HCT116 (cell line): ENCODE measurements at regions not wholly inside any gene's neighbourhood (a gene's known extent, or its start where the extent isn't known, plus 50 kb on each side); places are given as distances from the start of the nearest gene placed in this dataset.

Experiments used
- ATAC-seq: fragments of 200-7000 bp; cut with Tn5 transposase; 2 replicates; pipeline ENCODE4 v1.9.1; 2020; ENCODE audit warnings: mild to moderate bottlenecking, moderate library complexity
- BruUV-seq: library from RNA; stranded (reverse); fragments of 400-500 nt; replicated peaks from 2 replicates; lab custom pipeline; 2021; lab: Mats Ljungman, UMichigan
- CTCF ChIA-PET: fragments of 300-600 bp; sonication (Branson Sonifier 250); formaldehyde crosslinking; loops from one replicate; lab custom pipeline; 2021; ENCODE audit warnings: antibody characterized with exemption; lab: Charles Lee
- POLR2A ChIA-PET: fragments of 300-600, 350-600 bp; sonication (Branson Sonifier 250); formaldehyde crosslinking; loops from one replicate; lab custom pipeline; 2021; ENCODE audit warnings: antibody characterized with exemption; lab: Charles Lee
- RAD21 ChIA-PET, 2 experiments: fragments of 300-600 bp; sonication (Branson Sonifier 250); formaldehyde crosslinking; loops; one replicate each; lab custom pipeline; 2023; ENCODE audit warnings: low total read pairs in 2 of 2; ENCODE audit not compliant: uncharacterized antibody in 2 of 2, unreplicated experiment in 2 of 2, low non-redundant PET in 1 of 2; lab: Charles Lee
- DNase-seq: peaks from one replicate; pipeline ENCODE4 v3.0.0-alpha.2; 2010; ENCODE audit warnings: low read depth, low spot score
- H2AFZ ChIP-seq: fragments of 200-600 bp; shearing (Covaris generic), sonication (generic); 2 replicates; pipeline ENCODE4 v1.6.1; 2017; ENCODE audit warnings: low read depth, mixed run types, mixed read lengths, antibody characterized with exemption, low read length; ENCODE audit not compliant: poor library complexity, severe bottlenecking
- H3K27ac ChIP-seq: 2 replicates; pipeline ENCODE4 v1.5.1; 2012; ENCODE audit warnings: low read depth, low read length
- H3K27me3 ChIP-seq: fragments of 200-600 bp; sonication (generic); 2 replicates; pipeline ENCODE4 v1.6.1; 2016; ENCODE audit warnings: mixed run types, low read length, mixed read lengths; ENCODE audit not compliant: insufficient read depth
- H3K36me3 ChIP-seq, 2 experiments: fragments of 200-500 bp in 1 of 2; fragments of 200-600 bp in 1 of 2; sonication (Bioruptor generic) in 1 of 2; sonication (generic) in 1 of 2; 2 replicates each; pipeline versions ENCODE4 v1.5.1 to v1.6.1; 2014 to 2016; ENCODE audit warnings: low read length in 2 of 2, inconsistent platforms in 1 of 2, mixed read lengths in 1 of 2, mixed run types in 1 of 2; ENCODE audit not compliant: insufficient read depth in 2 of 2, control insufficient read depth in 1 of 2
- H3K4me1 ChIP-seq, 2 experiments: fragments of 200-600 bp in 1 of 2; sonication (generic) in 1 of 2; 2 replicates each; pipeline versions ENCODE4 v1.5.1 to v1.6.1; 2012 to 2017; ENCODE audit warnings: low read length in 2 of 2, inconsistent platforms in 1 of 2, mild to moderate bottlenecking in 1 of 2, mixed read lengths in 1 of 2, mixed run types in 1 of 2, moderate library complexity in 1 of 2; ENCODE audit not compliant: insufficient read depth in 2 of 2, control insufficient read depth in 1 of 2
- H3K4me2 ChIP-seq: fragments of 200-600 bp; sonication (generic); 2 replicates; pipeline ENCODE4 v1.6.1; 2017; ENCODE audit warnings: mixed run types, low read length, mixed read lengths
- H3K4me3 ChIP-seq, 2 experiments: fragments of 200-600 bp in 1 of 2; sonication (generic) in 1 of 2; replicated peaks in 1 of 2; 2 replicates each; pipeline ENCODE4 v1.5.1; 2011 to 2016; ENCODE audit warnings: low read length in 2 of 2, control low read depth in 1 of 2, low read depth in 1 of 2, mild to moderate bottlenecking in 1 of 2, mixed read lengths in 1 of 2, mixed run types in 1 of 2
- H3K79me2 ChIP-seq: fragments of 200-600 bp; sonication (generic); 2 replicates; pipeline ENCODE4 v1.6.1; 2017; ENCODE audit warnings: mild to moderate bottlenecking, mixed run types, low read length, moderate library complexity, mixed read lengths; ENCODE audit not compliant: insufficient read depth
- H3K9ac ChIP-seq: fragments of 200-600 bp; sonication (generic); 2 replicates; pipeline ENCODE4 v1.6.1; 2016; ENCODE audit warnings: low read length, mixed read lengths
- H3K9me2 ChIP-seq: fragments of 200-600 bp; sonication (generic), shearing (Covaris generic); 2 replicates; pipeline ENCODE4 v1.6.1; 2017; ENCODE audit warnings: mixed run types, mild to moderate bottlenecking, moderate library complexity; ENCODE audit not compliant: insufficient read depth
- H3K9me3 ChIP-seq, 2 experiments: fragments of 200-500 bp in 1 of 2; fragments of 200-600 bp in 1 of 2; sonication (Bioruptor generic) in 1 of 2; sonication (generic) in 1 of 2; 2 replicates each; pipeline ENCODE4 v1.6.1; 2014 to 2017; ENCODE audit warnings: low read length in 2 of 2, mixed read lengths in 2 of 2, inconsistent platforms in 1 of 2, low read depth in 1 of 2, mild to moderate bottlenecking in 1 of 2, mixed run types in 1 of 2, moderate library complexity in 1 of 2; ENCODE audit not compliant: control insufficient read depth in 1 of 2, insufficient read depth in 1 of 2
- H4K20me1 ChIP-seq: fragments of 200-600 bp; sonication (generic), shearing (Covaris generic); 2 replicates; pipeline ENCODE4 v1.6.1; 2017; ENCODE audit warnings: mixed run types, mild to moderate bottlenecking, moderate library complexity; ENCODE audit not compliant: insufficient read depth
- ATF3 ChIP-seq: IDR thresholded peaks from 2 replicates; pipeline ENCODE4 v1.6.1; 2012
- CBX3 ChIP-seq: IDR thresholded peaks from 2 replicates; pipeline ENCODE4 v1.6.1; 2012; ENCODE audit warnings: low read depth
- CTCF ChIP-seq, 3 experiments: fragments of 200-600 bp in 1 of 3; sonication (generic) in 1 of 3; IDR thresholded peaks in 2 of 3; conservative IDR thresholded peaks in 1 of 3; 2 replicates each; pipeline ENCODE4 v1.5.1; 2012 to 2017; ENCODE audit warnings: low read depth in 2 of 3, low read length in 2 of 3, antibody characterized with exemption in 1 of 3, borderline replicate concordance in 1 of 3, control low read depth in 1 of 3, mild to moderate bottlenecking in 1 of 3, mixed read lengths in 1 of 3, mixed run types in 1 of 3, moderate library complexity in 1 of 3; ENCODE audit not compliant: insufficient read depth in 1 of 3
- ELF1 ChIP-seq: IDR thresholded peaks from 2 replicates; pipeline ENCODE4 v1.6.1; 2012; ENCODE audit warnings: low read depth, borderline replicate concordance
- JUND ChIP-seq: IDR thresholded peaks from 2 replicates; pipeline ENCODE4 v1.6.1; 2012
- MAX ChIP-seq: IDR thresholded peaks from 2 replicates; pipeline ENCODE4 v1.6.1; 2012
- POLR2A ChIP-seq: IDR thresholded peaks from 2 replicates; pipeline ENCODE4 v1.7.0; 2011; ENCODE audit warnings: borderline replicate concordance; ENCODE audit not compliant: insufficient read depth, insufficient read length; ENCODE audit errors: extremely low read depth
- POLR2AphosphoS5 ChIP-seq: IDR thresholded peaks from 2 replicates; pipeline ENCODE4 v1.6.1; 2011; ENCODE audit warnings: mild to moderate bottlenecking, low read depth, low read length, moderate library complexity
- RAD21 ChIP-seq: IDR thresholded peaks from 2 replicates; pipeline ENCODE4 v1.6.1; 2012; ENCODE audit warnings: low read depth, mild to moderate bottlenecking
- SIN3A ChIP-seq: IDR thresholded peaks from 2 replicates; pipeline ENCODE4 v1.6.1; 2012; ENCODE audit warnings: low read depth
- SRF ChIP-seq: IDR thresholded peaks from 2 replicates; pipeline ENCODE4 v1.6.1; 2012; ENCODE audit warnings: low read depth
- TCF7L2 ChIP-seq: IDR thresholded peaks from 2 replicates; pipeline ENCODE4 v1.7.0; 2011; ENCODE audit warnings: borderline replicate concordance, inconsistent platforms; ENCODE audit not compliant: insufficient read depth, insufficient read length; ENCODE audit errors: extremely low read depth
- ZBTB33 ChIP-seq: IDR thresholded peaks from 2 replicates; pipeline ENCODE4 v1.6.1; 2011; ENCODE audit warnings: mild to moderate bottlenecking, low read length, moderate library complexity; ENCODE audit not compliant: insufficient replicate concordance; ENCODE audit errors: extremely low read depth
- ZNF274 ChIP-seq: fragments of 200-500 bp; sonication (Bioruptor generic); IDR thresholded peaks from 2 replicates; pipeline ENCODE4 v1.6.1; 2014; ENCODE audit warnings: mild to moderate bottlenecking, low read depth, low read length, inconsistent platforms
- intact Hi-C: fragments of 100-400 bp; cut with micrococcal nuclease; formaldehyde crosslinking; loops from 2 replicates; pipeline ENCODE4 v1.10.0; 2022

- no peaks in the 10 kb centered on the region for H4K20me1 ChIP-seq
Observed at GRCh38 chr14:66005900-66006434, 480.2 kb upstream of the CCDC196 start.

More at GRCh38 chr14:66005900-66006434, 480.2 kb upstream of the CCDC196 start:
- no peak overlapping the region for H3K4me3 ChIP-seq
- no peak overlapping the region for H2AFZ ChIP-seq
- TF ChIP-seq ELF1 (no peak), POLR2AphosphoS5 (no peak), MAX (no peak), SRF (no peak), ATF3 (no peak), SIN3A (no peak), ZBTB33 (no peak), TCF7L2 (no peak), ZNF274 (no peak), CBX3 (no peak), POLR2A (no peak), JUND (no peak), RAD21 (no peak), CTCF (IDR thresholded peaks at IDR 0.05 in 2 of 3, conservative IDR thresholded peaks at IDR 0.05 in 1 of 3; ENCODE audit: borderline replicate concordance in 1 of 3, insufficient read depth in 1 of 3, low read depth in 2 of 3, low read length in 2 of 3) (no peak)
- peaks cover 2 to 9% of the 10 kb centered on the region in 2 experiments; a peak in 2 of 4 replicates for H3K4me1 ChIP-seq
- ATAC-seq: no peak
- no peaks in the 10 kb centered on the region for H3K9me3 ChIP-seq
- no peak overlapping the region for H3K27ac ChIP-seq
- ChIA-PET POLR2A (no interaction called here), CTCF (no interaction called here), RAD21 (no interaction called here)
- no peaks in the 10 kb centered on the region for H3K27me3 ChIP-seq
- intact Hi-C loops: no loop called here
- no peaks in the 10 kb centered on the region for H3K79me2 ChIP-seq
- H3K4me2 ChIP-seq: no peak overlapping the region
- no peaks in the 10 kb centered on the region for H3K36me3 ChIP-seq
- DNase-seq: no peak
- BruUV-seq: no TSS peak
- no peaks in the 10 kb centered on the region for H3K9me2 ChIP-seq
- H3K9ac ChIP-seq: no peak overlapping the region
